ENCODE measurements at regions not wholly inside any gene's neighbourhood (a gene's known extent, or its start where the extent isn't known, plus 50 kb on each side); places are given as distances from the start of the nearest gene placed in this dataset.
"Not testable (repeated sequence)": the region's sequence is repeated elsewhere in the genome, so short reads cannot be mapped to it uniquely, and the experiment has no call there.

GRCh38 chr4:49322610-49323572 lies 336.8 kb downstream of the CWH43 start:
- intact Hi-C loops (cut with micrococcal nuclease), result not testable (repeated sequence)

- intact Hi-C loops (cut with micrococcal nuclease), result not testable (repeated sequence)
Measured at GRCh38 chr4:49323573-49323940, 337.5 kb downstream of the CWH43 start.
